Right lung (tissue), 2 donors: ENCODE measurements at regions not wholly inside any gene's neighbourhood (a gene's known extent, or its start where the extent isn't known, plus 50 kb on each side); places are given as distances from the start of the nearest gene placed in this dataset.

ENCODE experiments used
- DNase-seq, 2 donors: peaks; one replicate each; pipeline ENCODE4 v3.0.0-alpha.2; 2013

DNA sequence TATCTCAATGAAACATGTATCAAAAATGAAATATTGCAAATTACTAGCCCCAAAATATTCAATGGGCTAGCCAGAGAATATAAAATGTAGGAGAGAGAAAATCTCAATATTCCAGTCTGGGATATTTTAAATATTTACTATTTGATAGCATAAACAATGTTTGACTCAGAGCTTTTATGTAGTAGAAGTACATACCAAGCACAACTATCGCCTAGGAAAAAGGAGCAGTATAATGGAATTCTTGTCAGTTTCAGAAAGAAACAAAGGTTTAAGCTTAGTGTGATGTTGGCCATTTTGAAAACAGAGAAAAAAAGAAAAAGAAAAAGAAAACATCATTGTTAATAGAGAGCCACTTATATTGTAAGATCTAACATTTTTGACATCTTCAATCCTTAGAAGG is 1961.9 kb upstream of the CELF4 start:
- no peak for DNase-seq

DNA sequence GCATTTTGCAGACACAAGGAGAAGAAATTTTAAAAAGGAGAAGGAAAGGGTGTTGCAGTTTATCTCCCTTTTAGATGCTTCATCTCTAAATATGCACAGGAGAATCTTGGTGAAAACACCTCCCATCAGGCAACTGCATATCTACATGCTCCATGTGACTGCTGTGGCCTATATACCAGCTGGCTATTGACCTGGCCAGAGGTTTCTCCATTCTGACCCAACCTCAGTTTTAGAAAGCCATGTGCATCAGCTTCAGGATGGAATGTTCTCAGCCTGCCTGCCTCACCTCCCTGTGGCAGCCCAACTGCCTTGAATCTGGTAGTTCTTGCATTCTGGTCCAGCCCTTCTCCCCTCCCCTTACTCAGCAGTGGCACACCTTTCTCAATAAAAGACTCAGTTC is 1958.8 kb upstream of the CELF4 start:
- no peak for DNase-seq

- DNase-seq, result no peak
Observed at GRCh38 chr18:39523281-39523680, 1957.7 kb upstream of the CELF4 start.

DNA sequence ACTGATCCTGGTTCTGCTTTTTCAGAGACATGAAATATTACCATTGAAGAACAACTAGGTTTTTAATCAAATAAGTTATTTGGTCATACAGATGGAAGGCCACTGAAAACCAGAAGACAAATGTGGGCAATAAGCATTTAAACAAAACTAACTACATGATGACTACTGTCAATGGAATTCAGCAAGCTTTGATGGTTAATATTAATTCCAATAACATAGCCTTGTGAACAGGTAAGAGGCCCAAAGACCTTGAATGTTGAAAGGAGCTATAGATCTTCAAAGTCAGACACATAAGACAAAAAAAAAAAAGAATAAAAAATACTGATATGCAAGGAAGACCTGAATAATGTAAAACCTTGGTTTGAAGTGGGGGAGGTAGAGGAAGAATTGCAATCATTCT is 1955.6 kb upstream of the CELF4 start:
- no peak for DNase-seq

GRCh38 chr18:39519741-39520140 is 1954.1 kb upstream of the CELF4 start:
- no peak for DNase-seq

DNA sequence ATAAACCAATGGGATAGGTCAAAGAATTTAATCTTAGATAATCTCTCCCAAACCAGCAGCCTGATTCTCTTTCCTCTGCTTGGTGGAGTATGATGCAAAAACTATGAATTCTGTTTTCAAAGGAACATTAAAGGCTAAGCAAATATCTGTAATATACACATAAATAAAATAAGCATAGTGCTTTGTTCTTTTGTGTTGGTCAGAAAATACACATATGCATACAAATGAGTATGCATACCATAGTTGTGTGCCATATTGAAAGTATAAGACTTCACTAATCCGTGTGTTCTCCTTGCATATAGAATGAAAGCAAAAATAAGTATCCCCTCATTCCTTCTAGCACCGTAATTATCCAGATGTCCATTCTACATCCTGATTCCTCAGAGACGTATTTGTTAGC is 1949.7 kb upstream of the CELF4 start:
- DNase-seq, result no peak

DNA sequence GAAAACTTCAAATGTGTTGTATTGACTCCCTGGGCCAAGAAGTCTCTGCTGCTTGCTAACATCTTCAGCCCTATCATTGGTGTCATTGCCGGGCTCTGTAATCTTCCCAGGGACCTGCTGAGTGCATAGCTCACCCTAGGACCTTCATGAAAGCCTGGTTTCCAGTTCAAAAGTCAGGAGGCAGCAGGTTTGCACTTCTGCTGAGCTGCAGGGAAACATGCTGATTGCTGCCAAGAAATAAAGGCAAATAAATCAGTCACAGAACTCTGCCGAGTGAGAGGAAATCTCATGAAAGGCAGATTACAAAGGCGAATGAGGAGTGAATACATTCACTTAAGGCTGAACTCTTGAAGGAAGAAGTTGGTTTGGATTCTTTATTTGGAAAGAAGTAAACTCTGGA is 1947.6 kb upstream of the CELF4 start:
- DNase-seq, result peak; percentile 21 to 27

DNA sequence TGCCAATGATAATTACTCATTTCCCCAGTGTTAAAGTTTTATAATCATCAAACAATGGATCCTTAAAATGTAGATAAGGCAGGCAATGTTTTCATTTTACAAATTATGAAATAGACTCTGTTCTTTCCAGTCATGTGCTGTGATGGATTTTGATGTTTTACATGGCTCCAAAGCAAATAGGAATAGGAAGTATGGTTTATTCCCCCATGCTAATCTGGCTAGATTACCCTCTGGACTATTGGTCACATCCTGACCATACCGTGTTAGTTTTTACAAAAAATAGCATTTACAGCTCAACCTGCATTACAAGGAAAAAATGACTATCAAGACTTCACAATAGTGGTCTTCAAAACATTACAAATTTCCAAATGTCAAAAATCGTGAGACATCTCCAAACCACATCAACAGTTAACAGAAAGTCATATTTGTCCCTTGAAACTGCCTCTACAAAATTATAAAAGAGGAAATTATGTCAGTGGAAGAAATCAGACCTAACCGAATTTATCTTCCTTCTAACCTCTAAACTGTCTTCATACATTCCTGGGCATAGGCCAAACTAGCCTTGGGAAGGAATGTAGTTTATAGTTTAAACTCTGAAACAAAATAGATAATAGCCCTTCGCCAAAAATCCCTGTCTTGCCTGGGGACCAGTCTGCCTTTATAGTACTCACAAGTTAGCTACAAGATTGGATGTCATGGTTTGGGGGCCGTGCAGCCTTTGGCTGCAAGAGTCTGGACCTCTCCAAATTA is 1941.2 kb upstream of the CELF4 start:
- no peak for DNase-seq

DNA sequence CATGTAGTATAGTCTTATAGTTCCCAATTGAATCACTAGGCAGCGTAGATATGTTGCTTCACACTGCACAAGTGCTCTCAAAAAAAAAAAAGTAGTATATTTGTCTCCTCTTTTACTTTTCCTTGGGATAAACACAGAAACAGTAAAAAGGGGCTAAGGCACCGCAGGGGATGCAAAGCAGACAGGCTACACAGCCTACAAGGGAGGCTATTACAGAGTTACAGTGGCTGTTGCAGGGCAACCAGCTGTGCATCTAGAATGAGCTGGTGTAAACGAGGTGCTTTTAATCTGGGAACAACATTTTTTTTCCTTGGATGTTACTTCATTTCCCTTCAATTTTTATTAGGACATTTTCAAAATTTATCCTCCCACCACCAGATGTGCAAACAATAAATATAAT is 1934.7 kb upstream of the CELF4 start:
- DNase-seq, result peak; percentile 45 to 50

DNA sequence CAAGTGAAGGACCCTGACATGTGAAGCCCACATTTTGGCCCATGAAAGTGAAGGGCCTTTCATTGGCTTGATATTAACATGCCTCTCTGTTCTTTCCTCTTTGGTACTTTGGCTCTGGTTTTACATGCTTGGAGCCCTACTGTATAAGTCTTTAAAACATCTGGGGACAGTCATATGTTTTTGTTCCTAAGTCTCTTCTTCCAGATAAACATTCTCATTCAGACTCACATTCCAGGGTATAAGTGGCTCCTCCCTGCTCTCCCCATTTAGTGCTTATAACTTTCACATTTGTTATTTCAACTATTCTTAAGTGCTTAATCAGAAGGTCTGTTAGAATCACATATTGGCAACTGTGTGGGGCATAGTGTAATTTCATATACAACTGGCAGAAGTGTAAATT is 1932.2 kb upstream of the CELF4 start:
- no peak for DNase-seq

DNA sequence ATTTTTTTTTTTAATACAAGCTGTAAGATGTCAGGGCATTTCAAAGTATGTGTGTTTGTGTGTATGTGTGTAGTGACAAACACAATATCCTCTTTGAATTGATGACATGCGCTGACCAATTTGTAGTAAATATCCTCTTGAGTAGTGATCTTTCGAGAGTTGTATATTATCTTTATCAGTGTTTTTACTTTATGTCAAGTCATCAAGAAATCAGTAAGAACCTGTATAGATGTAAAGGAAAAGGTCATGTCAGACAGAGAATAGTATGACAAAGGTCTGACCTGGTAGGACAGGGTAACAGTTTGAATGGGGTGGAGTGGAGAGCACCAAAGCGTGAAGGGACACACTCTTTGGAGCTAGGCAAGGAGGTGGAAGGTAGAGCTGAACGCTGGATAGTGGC is 1931.4 kb upstream of the CELF4 start:
- no peak for DNase-seq

DNA sequence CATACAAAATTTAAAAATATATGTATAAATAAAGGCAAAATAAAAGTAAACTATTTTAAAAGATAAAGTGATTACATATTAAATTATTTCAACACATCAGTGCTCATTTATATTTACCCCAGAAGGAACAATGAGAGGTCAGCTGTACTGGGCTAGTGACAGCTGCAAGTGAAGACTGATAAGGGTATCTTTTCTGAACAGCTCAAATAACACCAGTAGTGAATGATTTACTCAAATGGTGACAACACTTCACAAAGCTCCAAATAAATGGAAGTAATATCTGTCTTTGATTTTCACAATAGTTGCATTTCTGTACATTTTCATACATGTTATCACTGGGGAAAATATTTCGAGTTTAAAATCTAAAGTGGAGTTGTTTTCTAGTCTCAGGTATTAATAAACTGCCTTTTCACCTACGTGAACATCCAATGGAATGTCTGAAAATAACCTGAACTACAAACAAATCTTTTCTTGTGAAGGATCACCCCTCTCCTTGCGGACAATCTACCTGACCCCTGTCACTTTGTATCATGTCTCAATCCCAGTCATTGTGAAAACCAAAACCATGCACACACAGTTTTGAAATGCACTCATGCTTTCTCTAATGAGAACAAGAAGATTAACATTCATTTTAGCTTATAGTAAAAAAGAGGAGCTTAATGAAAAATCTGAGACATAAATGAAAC is 1928.8 kb upstream of the CELF4 start:
- no peak for DNase-seq

- DNase-seq, result no peak
Observed at GRCh38 chr18:39491408-39491807, 1925.8 kb upstream of the CELF4 start.

- peak; percentile 35 to 45 for DNase-seq
Observed at GRCh38 chr18:39489431-39489830, 1923.8 kb upstream of the CELF4 start.

- no peak for DNase-seq
Observed at GRCh38 chr18:39487932-39488331, 1922.3 kb upstream of the CELF4 start.

DNA sequence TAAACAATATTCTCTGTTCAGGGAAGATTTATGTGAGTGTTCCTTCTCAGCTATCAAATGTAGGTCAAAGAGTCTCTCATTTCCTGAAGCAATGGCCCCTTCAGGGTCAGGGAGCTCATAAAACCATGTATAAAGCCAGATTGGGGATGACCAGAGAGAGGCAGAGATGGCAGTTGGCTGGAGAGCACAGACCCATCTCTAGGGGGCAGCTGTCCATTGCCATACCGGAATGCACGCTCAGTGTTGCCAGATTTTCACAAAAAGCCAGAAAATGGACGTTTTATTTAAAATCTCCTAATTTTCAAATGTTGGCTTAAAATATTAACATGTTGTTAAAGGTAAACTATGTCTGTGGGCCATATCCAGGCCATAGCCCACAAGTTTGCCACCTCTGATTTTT is 1920.7 kb upstream of the CELF4 start:
- no peak for DNase-seq

- no peak for DNase-seq
Observed at GRCh38 chr18:39485696-39486095, 1920.1 kb upstream of the CELF4 start.

DNA sequence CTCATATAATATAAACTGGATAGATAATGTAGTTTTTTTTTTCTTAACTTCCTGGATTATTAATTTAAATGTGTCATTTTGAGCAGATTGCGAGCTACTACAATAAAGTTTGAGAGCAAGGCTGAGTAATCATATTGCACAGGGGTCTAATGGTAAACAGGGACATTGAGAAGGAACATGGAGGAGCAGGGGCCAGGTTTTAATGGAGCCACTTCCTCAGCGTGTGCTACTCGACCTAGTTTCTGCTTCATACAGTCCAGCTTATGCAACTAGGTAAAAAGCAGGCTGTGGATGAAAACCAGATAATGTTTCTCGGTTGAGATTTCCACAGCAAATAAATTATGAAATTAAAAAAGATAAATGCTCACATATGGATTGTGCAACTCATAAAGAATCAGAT is 1915.7 kb upstream of the CELF4 start:
- DNase-seq, result peak; percentile 32 to 39

DNA sequence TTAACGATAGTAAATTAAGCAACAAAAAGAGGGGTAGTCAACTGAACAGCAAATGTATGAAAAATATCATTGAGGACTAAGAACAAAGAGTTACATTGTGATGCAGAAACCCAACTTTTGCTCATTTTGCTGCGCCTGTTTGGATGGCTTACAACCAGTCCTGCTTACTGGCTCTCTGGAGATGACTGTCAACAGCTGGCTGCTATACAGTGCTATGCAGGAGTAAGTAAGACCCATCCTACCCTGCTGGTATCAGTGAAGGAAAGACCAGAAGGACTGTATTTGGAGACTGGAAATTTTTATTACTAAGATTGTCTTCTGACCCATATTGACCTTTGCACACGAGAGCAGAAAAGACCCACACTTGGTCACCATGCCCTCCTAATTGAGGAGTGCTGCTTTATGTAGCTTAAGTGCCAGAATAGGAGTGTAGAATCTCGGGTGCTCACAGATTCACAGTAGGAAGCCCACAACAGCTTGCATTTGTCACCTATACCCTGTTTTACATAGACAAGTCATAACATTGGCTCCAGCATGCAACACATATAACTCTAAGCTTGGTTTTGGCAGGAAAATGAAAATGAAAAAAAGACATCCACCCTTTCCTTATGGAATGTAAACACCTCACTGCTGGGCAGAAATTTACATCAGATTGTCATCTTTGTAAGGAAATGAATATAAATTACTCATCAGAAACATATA is 1915.0 kb upstream of the CELF4 start:
- DNase-seq, result peak; percentile 75

- no peak for DNase-seq
Observed at GRCh38 chr18:39464006-39464405, 1898.4 kb upstream of the CELF4 start.

GRCh38 chr18:39462436-39462835 is 1896.8 kb upstream of the CELF4 start:
- no peak for DNase-seq

DNA sequence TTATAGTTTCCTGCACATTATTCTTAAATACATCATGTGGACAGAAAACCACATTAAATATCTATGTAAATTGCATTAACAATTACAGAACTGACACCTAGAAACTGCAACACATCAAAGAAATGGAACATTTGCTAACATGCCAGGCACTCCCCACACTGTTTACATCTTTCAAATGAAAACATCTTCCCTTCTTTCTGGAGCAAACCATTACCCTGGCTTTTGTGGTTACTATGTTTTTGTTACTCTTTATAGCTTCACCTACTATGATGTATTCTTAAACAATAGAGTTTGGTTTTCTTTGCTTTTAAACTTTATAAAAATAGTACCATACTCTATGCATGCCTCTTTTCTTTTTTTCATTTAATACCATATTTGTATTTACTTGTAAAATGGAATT is 1894.5 kb upstream of the CELF4 start:
- no peak for DNase-seq

GRCh38 chr18:39455285-39455684 is 1889.7 kb upstream of the CELF4 start:
- peak in 1 of 2 donors; percentile 26 for DNase-seq
